Right ventricle myocardium superior (tissue), 1 donor: ENCODE measurements at regions not wholly inside any gene's neighbourhood (a gene's known extent, or its start where the extent isn't known, plus 50 kb on each side); places are given as distances from the start of the nearest gene placed in this dataset.

Experiments used
- ATAC-seq: fragments of 200-7000 bp; cut with Tn5 transposase; one replicate; pipeline ENCODE4 v1.9.1; 2020; ENCODE audit warnings: mild to moderate bottlenecking; ENCODE audit not compliant: poor library complexity
- DNase-seq: peaks from one replicate; pipeline ENCODE4 v3.0.0-alpha.2; 2020
- intact Hi-C: fragments of 100-400 bp; cut with DNase I; formaldehyde crosslinking; loops from one replicate; pipeline ENCODE4 v1.11.2; 2022
- donor health status: DM: no; HTN: yes; CAD: no; lungs with severe emphysema.

- DNase-seq = no peak
- no peak for ATAC-seq
- intact Hi-C loops = no loop called here
Observed at GRCh38 chr13:106212386-106213010, 323.0 kb downstream of the EFNB2 start.

- DNase-seq = no peak
- ATAC-seq = no peak
- intact Hi-C loops = no loop called here
Observed at GRCh38 chr13:106210324-106210723, 325.1 kb downstream of the EFNB2 start.

GRCh38 chr13:106205871-106206270 lies 329.6 kb downstream of the EFNB2 start:
- ATAC-seq (no peak), DNase-seq (no peak)
- intact Hi-C loops = no loop called here

GRCh38 chr13:106197496-106197895 lies 338.0 kb downstream of the EFNB2 start:
- ATAC-seq = no peak
- DNase-seq = no peak
- intact Hi-C loops = no loop called here

GRCh38 chr13:106187501-106188095 lies 347.9 kb downstream of the EFNB2 start:
- intact Hi-C loops = no loop called here
- DNase-seq (no peak), ATAC-seq (no peak)

- no peak for ATAC-seq
- no peak for DNase-seq
- intact Hi-C loops = no loop called here
Observed at GRCh38 chr13:106187101-106187500, 348.4 kb downstream of the EFNB2 start.

GRCh38 chr13:106186366-106187030 lies 349.0 kb downstream of the EFNB2 start:
- ATAC-seq (no peak), DNase-seq (no peak)
- intact Hi-C loops = no loop called here

- intact Hi-C loops = no loop called here
- DNase-seq (no peak), ATAC-seq (no peak)
Observed at GRCh38 chr13:106184790-106185189, 350.7 kb downstream of the EFNB2 start.

- ATAC-seq (no peak), DNase-seq (no peak)
- intact Hi-C loops = no loop called here
Observed at GRCh38 chr13:106183410-106184065, 351.9 kb downstream of the EFNB2 start.

- intact Hi-C loops = no loop called here
- ATAC-seq = no peak
- DNase-seq = no peak
Observed at GRCh38 chr13:106182404-106182803, 353.1 kb downstream of the EFNB2 start.

- DNase-seq = no peak
- intact Hi-C loops = no loop called here
- ATAC-seq = no peak
Observed at GRCh38 chr13:106178816-106179215, 356.6 kb downstream of the EFNB2 start.

GRCh38 chr13:106177146-106177545 lies 358.3 kb downstream of the EFNB2 start:
- DNase-seq (no peak), ATAC-seq (no peak)
- intact Hi-C loops = no loop called here

- ATAC-seq = no peak
- intact Hi-C loops = no loop called here
- DNase-seq = no peak
Observed at GRCh38 chr13:106176117-106176516, 359.3 kb downstream of the EFNB2 start.

- intact Hi-C loops = no loop called here
- ATAC-seq (no peak), DNase-seq (no peak)
Observed at GRCh38 chr13:106173891-106174610, 361.4 kb downstream of the EFNB2 start.

- ATAC-seq (no peak), DNase-seq (no peak)
- intact Hi-C loops = no loop called here
Observed at GRCh38 chr13:106173346-106173745, 362.1 kb downstream of the EFNB2 start.

- intact Hi-C loops = no loop called here
- no peak for ATAC-seq
Observed at GRCh38 chr13:106172176-106172905, 363.1 kb downstream of the EFNB2 start.

GRCh38 chr13:106163426-106163825 lies 372.0 kb downstream of the EFNB2 start:
- no peak for DNase-seq
- intact Hi-C loops = no loop called here
- no peak for ATAC-seq

More at GRCh38 chr13:106172176-106172905, 363.1 kb downstream of the EFNB2 start:
- no peak for DNase-seq

GRCh38 chr13:106161146-106161545 lies 374.3 kb downstream of the EFNB2 start:
- no peak for ATAC-seq
- intact Hi-C loops = no loop called here
- DNase-seq = no peak
